PC-9 (cell line): ENCODE measurements at regions not wholly inside any gene's neighbourhood (a gene's known extent, or its start where the extent isn't known, plus 50 kb on each side); places are given as distances from the start of the nearest gene placed in this dataset.

ENCODE experiments used
- CTCF ChIP-seq: fragments of 200-600 bp; sonication (generic); conservative IDR thresholded peaks from 2 replicates; pipeline ENCODE4 v1.6.1; 2017; ENCODE audit warnings: mixed run types, antibody characterized with exemption, mild to moderate bottlenecking, moderate library complexity
- EZH2 ChIP-seq: fragments of 200-600 bp; sonication (generic); IDR thresholded peaks from 2 replicates; pipeline ENCODE4 v1.8.0; 2017; ENCODE audit warnings: antibody characterized with exemption, low read depth

- no peak for TF ChIP-seq CTCF
- TF ChIP-seq EZH2, result no peak
These were observed 322.7 kb upstream of the LARGE1 start for GRCh38 chr22:34243023-34243422.
